NB4 (cell line): ENCODE measurements at regions not wholly inside any gene's neighbourhood (a gene's known extent, or its start where the extent isn't known, plus 50 kb on each side); places are given as distances from the start of the nearest gene placed in this dataset.

ENCODE experiments used
- MYC ChIP-seq: IDR thresholded peaks from 2 replicates; pipeline ENCODE4 v1.6.1; 2011; ENCODE audit warnings: low read depth, low read length
- POLR2A ChIP-seq: IDR thresholded peaks from 2 replicates; pipeline ENCODE4 v1.6.1; 2011; ENCODE audit warnings: mild to moderate bottlenecking; ENCODE audit not compliant: insufficient read length; ENCODE audit errors: extremely low read depth
- TF ChIP-seq, protein P1 (sequence below): IDR thresholded peaks from one replicate; pipeline ENCODE4 v1.5.1; 2012; ENCODE audit warnings: low read depth, low read length
- TF ChIP-seq, protein P2 (sequence below): IDR thresholded peaks from 2 replicates; pipeline ENCODE4 v1.6.1; 2011; ENCODE audit warnings: low read depth, low read length

DNA sequence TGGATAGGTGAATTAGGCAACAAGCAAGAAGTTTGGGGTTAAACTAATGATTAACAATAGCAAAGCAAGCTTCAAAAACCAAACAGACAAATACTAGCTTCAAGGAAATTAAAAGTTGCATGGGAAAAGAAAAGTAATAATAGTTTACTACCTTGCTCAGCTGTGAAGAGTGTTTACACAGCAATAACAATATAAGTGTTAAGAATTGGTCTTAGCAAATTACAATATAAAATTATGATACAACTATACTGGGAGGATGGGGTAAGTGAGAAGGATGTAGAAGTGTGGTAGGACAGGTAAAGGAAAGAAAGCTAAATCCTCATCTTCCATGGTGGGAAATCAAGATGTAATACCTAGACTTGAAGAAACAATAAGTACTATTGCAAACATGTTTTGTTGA is 137.7 kb upstream of the MAFB start:
- no peak for TF ChIP-seq POLR2A
- TF ChIP-seq, protein P1, sequence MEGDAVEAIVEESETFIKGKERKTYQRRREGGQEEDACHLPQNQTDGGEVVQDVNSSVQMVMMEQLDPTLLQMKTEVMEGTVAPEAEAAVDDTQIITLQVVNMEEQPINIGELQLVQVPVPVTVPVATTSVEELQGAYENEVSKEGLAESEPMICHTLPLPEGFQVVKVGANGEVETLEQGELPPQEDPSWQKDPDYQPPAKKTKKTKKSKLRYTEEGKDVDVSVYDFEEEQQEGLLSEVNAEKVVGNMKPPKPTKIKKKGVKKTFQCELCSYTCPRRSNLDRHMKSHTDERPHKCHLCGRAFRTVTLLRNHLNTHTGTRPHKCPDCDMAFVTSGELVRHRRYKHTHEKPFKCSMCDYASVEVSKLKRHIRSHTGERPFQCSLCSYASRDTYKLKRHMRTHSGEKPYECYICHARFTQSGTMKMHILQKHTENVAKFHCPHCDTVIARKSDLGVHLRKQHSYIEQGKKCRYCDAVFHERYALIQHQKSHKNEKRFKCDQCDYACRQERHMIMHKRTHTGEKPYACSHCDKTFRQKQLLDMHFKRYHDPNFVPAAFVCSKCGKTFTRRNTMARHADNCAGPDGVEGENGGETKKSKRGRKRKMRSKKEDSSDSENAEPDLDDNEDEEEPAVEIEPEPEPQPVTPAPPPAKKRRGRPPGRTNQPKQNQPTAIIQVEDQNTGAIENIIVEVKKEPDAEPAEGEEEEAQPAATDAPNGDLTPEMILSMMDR, result no peak
- TF ChIP-seq, protein P2, sequence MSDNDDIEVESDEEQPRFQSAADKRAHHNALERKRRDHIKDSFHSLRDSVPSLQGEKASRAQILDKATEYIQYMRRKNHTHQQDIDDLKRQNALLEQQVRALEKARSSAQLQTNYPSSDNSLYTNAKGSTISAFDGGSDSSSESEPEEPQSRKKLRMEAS, result no peak
- no peak for TF ChIP-seq MYC
